ENCODE measurements at regions not wholly inside any gene's neighbourhood (a gene's known extent, or its start where the extent isn't known, plus 50 kb on each side); places are given as distances from the start of the nearest gene placed in this dataset.

DNA sequence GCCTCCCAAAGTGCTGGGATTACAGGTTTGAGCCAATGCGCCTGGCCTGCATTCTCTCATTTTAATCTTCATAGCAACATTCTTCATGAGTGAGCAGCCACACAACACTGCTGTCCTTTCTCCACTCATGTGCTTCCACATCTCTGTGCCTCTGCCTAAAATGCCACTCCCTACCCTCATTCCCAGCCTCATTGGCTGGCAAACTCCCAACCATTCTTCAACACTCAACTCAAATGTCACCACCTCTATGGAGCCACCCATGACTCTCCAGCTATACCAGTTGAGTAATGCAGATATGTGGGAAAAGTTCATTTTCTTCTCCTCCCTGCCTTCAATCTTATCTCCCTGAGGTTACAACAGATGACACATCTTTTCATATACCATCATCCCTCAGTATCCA is 53.9 kb upstream of the ZC3H12A start:
- DNase-seq, result no peak
- no peak for TF ChIP-seq CTCF (IDR thresholded peaks at IDR 0.05; ENCODE audit: low read depth, low read length)
- Histone ChIP-seq H3K27me3 (no peaks in the 10 kb centered on the region), H3K36me3 (no peaks in the 10 kb centered on the region), H3K4me3 (ENCODE audit: low read depth, low read length) (no peak overlapping the region), H3K4me1 (no peaks in the 10 kb centered on the region), H3K9me3 (no peaks in the 10 kb centered on the region)

GRCh38 chr1:37423810-37424209 is 50.6 kb upstream of the ZC3H12A start:
- Histone ChIP-seq H3K4me1 (no peaks in the 10 kb centered on the region), H3K36me3 (no peaks in the 10 kb centered on the region), H3K27me3 (no peaks in the 10 kb centered on the region), H3K4me3 (ENCODE audit: low read depth, low read length) (no peak overlapping the region), H3K9me3 (no peaks in the 10 kb centered on the region)
- DNase-seq, result no peak
- TF ChIP-seq CTCF (IDR thresholded peaks at IDR 0.05; ENCODE audit: low read depth, low read length), result no peak

- no peaks in the 10 kb centered on the region for H3K4me1 ChIP-seq
- no peaks in the 10 kb centered on the region for H3K9me3 ChIP-seq
- H3K4me3 ChIP-seq (ENCODE audit: low read depth, low read length), result no peak overlapping the region
- no peak for TF ChIP-seq CTCF (IDR thresholded peaks at IDR 0.05; ENCODE audit: low read depth, low read length)
- H3K36me3 ChIP-seq, result no peaks in the 10 kb centered on the region
- no peaks in the 10 kb centered on the region for H3K27me3 ChIP-seq
- DNase-seq, result no peak
Measured at GRCh38 chr1:37424523-37424922, 49.9 kb upstream of the ZC3H12A start.
